ENCODE measurements at regions not wholly inside any gene's neighbourhood (a gene's known extent, or its start where the extent isn't known, plus 50 kb on each side); places are given as distances from the start of the nearest gene placed in this dataset.

GRCh38 chr14:98236314-98236713 is 1035.7 kb downstream of the BCL11B start:
- POLR2A ChIA-PET: no interaction called here
- H3K27me3 Mint-ChIP-seq (ENCODE audit: low read depth): no peaks in the 10 kb centered on the region
- no peak for TF ChIP-seq CREM (CRISPR knock-in tag; IDR thresholded peaks at IDR 0.05)
- no peak for TF ChIP-seq TCF7 (CRISPR knock-in tag; IDR thresholded peaks at IDR 0.05; ENCODE audit: low read depth)
- TF ChIP-seq, protein P1, sequence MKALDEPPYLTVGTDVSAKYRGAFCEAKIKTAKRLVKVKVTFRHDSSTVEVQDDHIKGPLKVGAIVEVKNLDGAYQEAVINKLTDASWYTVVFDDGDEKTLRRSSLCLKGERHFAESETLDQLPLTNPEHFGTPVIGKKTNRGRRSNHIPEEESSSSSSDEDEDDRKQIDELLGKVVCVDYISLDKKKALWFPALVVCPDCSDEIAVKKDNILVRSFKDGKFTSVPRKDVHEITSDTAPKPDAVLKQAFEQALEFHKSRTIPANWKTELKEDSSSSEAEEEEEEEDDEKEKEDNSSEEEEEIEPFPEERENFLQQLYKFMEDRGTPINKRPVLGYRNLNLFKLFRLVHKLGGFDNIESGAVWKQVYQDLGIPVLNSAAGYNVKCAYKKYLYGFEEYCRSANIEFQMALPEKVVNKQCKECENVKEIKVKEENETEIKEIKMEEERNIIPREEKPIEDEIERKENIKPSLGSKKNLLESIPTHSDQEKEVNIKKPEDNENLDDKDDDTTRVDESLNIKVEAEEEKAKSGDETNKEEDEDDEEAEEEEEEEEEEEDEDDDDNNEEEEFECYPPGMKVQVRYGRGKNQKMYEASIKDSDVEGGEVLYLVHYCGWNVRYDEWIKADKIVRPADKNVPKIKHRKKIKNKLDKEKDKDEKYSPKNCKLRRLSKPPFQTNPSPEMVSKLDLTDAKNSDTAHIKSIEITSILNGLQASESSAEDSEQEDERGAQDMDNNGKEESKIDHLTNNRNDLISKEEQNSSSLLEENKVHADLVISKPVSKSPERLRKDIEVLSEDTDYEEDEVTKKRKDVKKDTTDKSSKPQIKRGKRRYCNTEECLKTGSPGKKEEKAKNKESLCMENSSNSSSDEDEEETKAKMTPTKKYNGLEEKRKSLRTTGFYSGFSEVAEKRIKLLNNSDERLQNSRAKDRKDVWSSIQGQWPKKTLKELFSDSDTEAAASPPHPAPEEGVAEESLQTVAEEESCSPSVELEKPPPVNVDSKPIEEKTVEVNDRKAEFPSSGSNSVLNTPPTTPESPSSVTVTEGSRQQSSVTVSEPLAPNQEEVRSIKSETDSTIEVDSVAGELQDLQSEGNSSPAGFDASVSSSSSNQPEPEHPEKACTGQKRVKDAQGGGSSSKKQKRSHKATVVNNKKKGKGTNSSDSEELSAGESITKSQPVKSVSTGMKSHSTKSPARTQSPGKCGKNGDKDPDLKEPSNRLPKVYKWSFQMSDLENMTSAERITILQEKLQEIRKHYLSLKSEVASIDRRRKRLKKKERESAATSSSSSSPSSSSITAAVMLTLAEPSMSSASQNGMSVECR (CRISPR knock-in tag; IDR thresholded peaks at IDR 0.05; ENCODE audit: borderline replicate concordance): no peak
- no peak for TF ChIP-seq OVOL2 (CRISPR knock-in tag; IDR thresholded peaks at IDR 0.05; ENCODE audit: borderline replicate concordance)
- no peak overlapping the region for H3K27ac Mint-ChIP-seq
- H3K36me3 Mint-ChIP-seq: peaks cover 10% of the 10 kb centered on the region
- peaks cover 12% of the 10 kb centered on the region for H3K4me1 Mint-ChIP-seq
- H3K9me3 Mint-ChIP-seq: peaks cover 35% of the 10 kb centered on the region
- CTCF ChIA-PET: no interaction called here
- DNase-seq (ENCODE audit: low spot score) (no peak), ATAC-seq (no peak)
- H3K4me3 Mint-ChIP-seq: no peak overlapping the region

GRCh38 chr14:98237939-98238338 is 1034.1 kb downstream of the BCL11B start:
- no peak overlapping the region for H3K27ac Mint-ChIP-seq
- no peak overlapping the region for H3K4me3 Mint-ChIP-seq
- ATAC-seq (no peak), DNase-seq (ENCODE audit: low spot score) (no peak)
- ChIA-PET CTCF (no interaction called here), POLR2A (no interaction called here)
- peaks cover 10% of the 10 kb centered on the region for H3K36me3 Mint-ChIP-seq
- peaks cover 11% of the 10 kb centered on the region for H3K4me1 Mint-ChIP-seq
- H3K9me3 Mint-ChIP-seq: peaks cover 35% of the 10 kb centered on the region
- H3K27me3 Mint-ChIP-seq (ENCODE audit: low read depth): no peaks in the 10 kb centered on the region
- TF ChIP-seq TEAD4 (CRISPR knock-in tag; IDR thresholded peaks at IDR 0.05): no peak
- TF ChIP-seq, protein P2, sequence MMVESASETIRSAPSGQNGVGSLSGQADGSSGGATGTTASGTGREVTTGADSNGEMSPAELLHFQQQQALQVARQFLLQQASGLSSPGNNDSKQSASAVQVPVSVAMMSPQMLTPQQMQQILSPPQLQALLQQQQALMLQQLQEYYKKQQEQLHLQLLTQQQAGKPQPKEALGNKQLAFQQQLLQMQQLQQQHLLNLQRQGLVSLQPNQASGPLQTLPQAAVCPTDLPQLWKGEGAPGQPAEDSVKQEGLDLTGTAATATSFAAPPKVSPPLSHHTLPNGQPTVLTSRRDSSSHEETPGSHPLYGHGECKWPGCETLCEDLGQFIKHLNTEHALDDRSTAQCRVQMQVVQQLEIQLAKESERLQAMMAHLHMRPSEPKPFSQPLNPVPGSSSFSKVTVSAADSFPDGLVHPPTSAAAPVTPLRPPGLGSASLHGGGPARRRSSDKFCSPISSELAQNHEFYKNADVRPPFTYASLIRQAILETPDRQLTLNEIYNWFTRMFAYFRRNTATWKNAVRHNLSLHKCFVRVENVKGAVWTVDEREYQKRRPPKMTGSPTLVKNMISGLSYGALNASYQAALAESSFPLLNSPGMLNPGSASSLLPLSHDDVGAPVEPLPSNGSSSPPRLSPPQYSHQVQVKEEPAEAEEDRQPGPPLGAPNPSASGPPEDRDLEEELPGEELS (CRISPR knock-in tag; IDR thresholded peaks at IDR 0.05): no peak
- TF ChIP-seq OVOL2 (CRISPR knock-in tag; IDR thresholded peaks at IDR 0.05; ENCODE audit: borderline replicate concordance): no peak
- TF ChIP-seq, protein P3, sequence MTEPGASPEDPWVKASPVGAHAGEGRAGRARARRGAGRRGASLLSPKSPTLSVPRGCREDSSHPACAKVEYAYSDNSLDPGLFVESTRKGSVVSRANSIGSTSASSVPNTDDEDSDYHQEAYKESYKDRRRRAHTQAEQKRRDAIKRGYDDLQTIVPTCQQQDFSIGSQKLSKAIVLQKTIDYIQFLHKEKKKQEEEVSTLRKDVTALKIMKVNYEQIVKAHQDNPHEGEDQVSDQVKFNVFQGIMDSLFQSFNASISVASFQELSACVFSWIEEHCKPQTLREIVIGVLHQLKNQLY (CRISPR knock-in tag; IDR thresholded peaks at IDR 0.05): no peak
- TF ChIP-seq KAT7 (CRISPR knock-in tag; IDR thresholded peaks at IDR 0.05; ENCODE audit: borderline replicate concordance): no peak
- TF ChIP-seq E2F1 (CRISPR knock-in tag; IDR thresholded peaks at IDR 0.05): no peak
- TF ChIP-seq ZBTB43 (CRISPR knock-in tag; IDR thresholded peaks at IDR 0.05): no peak
- no peak for TF ChIP-seq HMGA2 (CRISPR knock-in tag; IDR thresholded peaks at IDR 0.05)
- TF ChIP-seq, protein P4, sequence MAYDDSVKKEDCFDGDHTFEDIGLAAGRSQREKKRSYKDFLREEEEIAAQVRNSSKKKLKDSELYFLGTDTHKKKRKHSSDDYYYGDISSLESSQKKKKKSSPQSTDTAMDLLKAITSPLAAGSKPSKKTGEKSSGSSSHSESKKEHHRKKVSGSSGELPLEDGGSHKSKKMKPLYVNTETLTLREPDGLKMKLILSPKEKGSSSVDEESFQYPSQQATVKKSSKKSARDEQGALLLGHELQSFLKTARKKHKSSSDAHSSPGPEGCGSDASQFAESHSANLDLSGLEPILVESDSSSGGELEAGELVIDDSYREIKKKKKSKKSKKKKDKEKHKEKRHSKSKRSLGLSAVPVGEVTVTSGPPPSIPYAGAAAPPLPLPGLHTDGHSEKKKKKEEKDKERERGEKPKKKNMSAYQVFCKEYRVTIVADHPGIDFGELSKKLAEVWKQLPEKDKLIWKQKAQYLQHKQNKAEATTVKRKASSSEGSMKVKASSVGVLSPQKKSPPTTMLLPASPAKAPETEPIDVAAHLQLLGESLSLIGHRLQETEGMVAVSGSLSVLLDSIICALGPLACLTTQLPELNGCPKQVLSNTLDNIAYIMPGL (CRISPR knock-in tag; IDR thresholded peaks at IDR 0.05): no peak
- no peak for TF ChIP-seq RORB (CRISPR knock-in tag; IDR thresholded peaks at IDR 0.05)
- TF ChIP-seq SMAD4 (CRISPR knock-in tag; IDR thresholded peaks at IDR 0.05): no peak
- TF ChIP-seq, protein P5, sequence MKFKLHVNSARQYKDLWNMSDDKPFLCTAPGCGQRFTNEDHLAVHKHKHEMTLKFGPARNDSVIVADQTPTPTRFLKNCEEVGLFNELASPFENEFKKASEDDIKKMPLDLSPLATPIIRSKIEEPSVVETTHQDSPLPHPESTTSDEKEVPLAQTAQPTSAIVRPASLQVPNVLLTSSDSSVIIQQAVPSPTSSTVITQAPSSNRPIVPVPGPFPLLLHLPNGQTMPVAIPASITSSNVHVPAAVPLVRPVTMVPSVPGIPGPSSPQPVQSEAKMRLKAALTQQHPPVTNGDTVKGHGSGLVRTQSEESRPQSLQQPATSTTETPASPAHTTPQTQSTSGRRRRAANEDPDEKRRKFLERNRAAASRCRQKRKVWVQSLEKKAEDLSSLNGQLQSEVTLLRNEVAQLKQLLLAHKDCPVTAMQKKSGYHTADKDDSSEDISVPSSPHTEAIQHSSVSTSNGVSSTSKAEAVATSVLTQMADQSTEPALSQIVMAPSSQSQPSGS (CRISPR knock-in tag; IDR thresholded peaks at IDR 0.05; ENCODE audit: borderline replicate concordance, low read depth): no peak
- no peak for TF ChIP-seq MXD4 (CRISPR knock-in tag; IDR thresholded peaks at IDR 0.05; ENCODE audit: borderline replicate concordance)
- no peak for TF ChIP-seq SMAD3 (CRISPR knock-in tag; IDR thresholded peaks at IDR 0.05; ENCODE audit: borderline replicate concordance)

All from WTC11 (cell line).